Lower leg skin (tissue), 3 donors: ENCODE measurements at regions not wholly inside any gene's neighbourhood (a gene's known extent, or its start where the extent isn't known, plus 50 kb on each side); places are given as distances from the start of the nearest gene placed in this dataset.

Source experiments
- CTCF ChIP-seq, 3 donors: fragments of 450-650 bp; IDR thresholded peaks; one replicate each; pipeline ENCODE4 v1.5.1; 2016; ENCODE audit warnings: antibody characterized with exemption in 3 of 3, mild to moderate bottlenecking in 3 of 3, moderate library complexity in 2 of 3
- POLR2A ChIP-seq, 2 donors: fragments of 450-650 bp; IDR thresholded peaks; one replicate each; pipeline ENCODE4 v1.6.1; 2016 to 2017; ENCODE audit warnings: antibody characterized with exemption in 2 of 2, mild to moderate bottlenecking in 1 of 2, moderate library complexity in 1 of 2

- TF ChIP-seq CTCF (IDR thresholded peaks at IDR 0.05) (no peak), POLR2A (IDR thresholded peaks at IDR 0.05) (no peak)
Measured at GRCh38 chr4:104901438-104901837, 245.2 kb upstream of the TET2 start.
